Muscle of leg (tissue), 3 donors: ENCODE measurements at regions not wholly inside any gene's neighbourhood (a gene's known extent, or its start where the extent isn't known, plus 50 kb on each side); places are given as distances from the start of the nearest gene placed in this dataset.
"Not testable (repeated sequence)": the region's sequence is repeated elsewhere in the genome, so short reads cannot be mapped to it uniquely, and the experiment has no call there.

Experiments
- DNase-seq: peaks from one replicate; pipeline ENCODE4 v3.0.0; 2013
- H3K27ac ChIP-seq: one replicate; pipeline ENCODE4 v1.5.1; 2013; ENCODE audit warnings: mild to moderate bottlenecking, low read length, control low read depth
- H3K27me3 ChIP-seq: one replicate; pipeline ENCODE4 v1.6.1; 2013; ENCODE audit warnings: low read length; ENCODE audit not compliant: control insufficient read depth, insufficient read depth
- H3K36me3 ChIP-seq: one replicate; pipeline ENCODE4 v1.6.1; 2013; ENCODE audit warnings: low read length; ENCODE audit not compliant: control insufficient read depth, insufficient read depth
- H3K4me1 ChIP-seq: one replicate; pipeline ENCODE4 v1.6.1; 2013; ENCODE audit warnings: low read length; ENCODE audit not compliant: control insufficient read depth, insufficient read depth
- H3K4me3 ChIP-seq: one replicate; pipeline ENCODE4 v1.5.1; 2013; ENCODE audit warnings: low read length, control low read depth
- H3K9me3 ChIP-seq: replicated peaks from 2 replicates; pipeline ENCODE4 v1.6.1; 2013; ENCODE audit warnings: low read depth, low read length; ENCODE audit not compliant: control insufficient read depth
- WGBS: methylation state at CpG from one replicate; pipeline ENCODE4 v1.1.5; 2013; ENCODE audit warnings: missing lambda C conversion rate; ENCODE audit not compliant: insufficient coverage; 5-methylcytosine and 5-hydroxymethylcytosine counted together

DNA sequence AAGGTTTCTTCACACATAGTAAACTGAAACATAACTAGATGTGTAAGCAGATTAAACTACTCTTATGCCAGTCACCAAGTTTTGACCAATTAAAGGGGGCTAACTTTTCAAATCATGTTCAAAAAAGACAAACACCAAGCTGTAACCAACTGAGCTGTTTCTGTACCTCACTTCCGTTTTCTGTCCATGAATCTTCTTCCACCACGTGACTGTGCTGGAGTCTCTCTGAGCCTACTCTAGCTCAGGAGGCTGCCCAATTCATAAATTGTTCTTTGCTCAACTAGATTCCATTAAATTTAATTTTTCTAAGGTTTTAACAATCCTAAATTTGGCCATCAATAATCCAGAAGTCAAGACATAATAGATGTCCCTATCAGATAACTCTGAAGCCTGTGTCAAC, 229.4 kb downstream of the FNDC1 start:
- H3K27ac ChIP-seq: peak overlapping the region; percentile 93
- no peak for DNase-seq
- no peak overlapping the region for H3K4me3 ChIP-seq
- no peaks in the 10 kb centered on the region for H3K27me3 ChIP-seq
- peaks cover 2% of the 10 kb centered on the region for H3K9me3 ChIP-seq
- 69% methylated on average over 2 of the region's 2 CpGs for WGBS
- H3K4me1 ChIP-seq: peaks cover 36% of the 10 kb centered on the region
- no peaks in the 10 kb centered on the region for H3K36me3 ChIP-seq

DNA sequence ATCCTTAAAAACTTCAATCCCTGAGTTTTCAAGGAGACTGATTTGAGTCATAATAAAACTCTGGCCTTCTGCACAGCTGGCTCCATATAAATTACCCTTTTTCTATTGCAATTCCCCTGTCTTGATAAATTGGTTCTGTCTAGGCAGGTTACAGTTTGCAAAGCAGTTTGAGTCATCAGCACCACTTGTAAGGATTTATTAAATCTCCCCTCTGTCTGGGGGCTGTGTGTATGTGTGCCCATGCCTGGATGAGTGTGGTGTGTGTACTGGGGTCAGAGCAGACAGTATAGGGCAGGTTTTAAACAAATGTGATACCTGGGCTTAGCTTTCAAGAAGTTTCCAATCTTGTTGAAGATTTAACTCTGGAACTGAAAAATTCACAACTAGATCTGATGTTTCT, 228.6 kb downstream of the FNDC1 start:
- Histone ChIP-seq H3K36me3 (no peaks in the 10 kb centered on the region), H3K27ac (no peak overlapping the region), H3K27me3 (no peaks in the 10 kb centered on the region), H3K9me3 (peaks cover 2% of the 10 kb centered on the region), H3K4me3 (no peak overlapping the region), H3K4me1 (peaks cover 36% of the 10 kb centered on the region)
- no peak for DNase-seq

DNA sequence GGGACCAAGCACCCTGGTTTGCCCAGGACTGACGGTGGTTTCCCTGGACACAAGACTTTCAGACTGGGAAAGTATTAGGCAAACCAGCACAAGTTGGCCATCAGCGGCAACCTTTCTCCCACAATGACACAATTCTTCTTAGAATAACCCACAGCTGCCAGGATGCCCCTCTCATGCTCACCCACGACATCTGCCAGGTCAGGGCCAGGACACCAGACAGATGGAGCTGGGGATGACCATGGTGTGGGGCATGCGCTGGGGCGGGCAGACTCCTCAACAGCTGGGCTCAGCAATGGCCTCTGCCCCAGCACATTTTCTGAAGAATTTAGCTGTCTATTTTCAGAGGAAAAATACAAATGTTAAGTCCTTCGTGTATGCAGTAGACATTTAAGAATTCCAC, 226.4 kb downstream of the FNDC1 start:
- 87% methylated on average over 4 of the region's 6 CpGs for WGBS
- Histone ChIP-seq H3K36me3 (no peaks in the 10 kb centered on the region), H3K27ac (no peak overlapping the region), H3K4me3 (no peak overlapping the region), H3K4me1 (peaks cover 21% of the 10 kb centered on the region), H3K9me3 (peaks cover 2% of the 10 kb centered on the region), H3K27me3 (no peaks in the 10 kb centered on the region)
- DNase-seq: peak; percentile 76

DNA sequence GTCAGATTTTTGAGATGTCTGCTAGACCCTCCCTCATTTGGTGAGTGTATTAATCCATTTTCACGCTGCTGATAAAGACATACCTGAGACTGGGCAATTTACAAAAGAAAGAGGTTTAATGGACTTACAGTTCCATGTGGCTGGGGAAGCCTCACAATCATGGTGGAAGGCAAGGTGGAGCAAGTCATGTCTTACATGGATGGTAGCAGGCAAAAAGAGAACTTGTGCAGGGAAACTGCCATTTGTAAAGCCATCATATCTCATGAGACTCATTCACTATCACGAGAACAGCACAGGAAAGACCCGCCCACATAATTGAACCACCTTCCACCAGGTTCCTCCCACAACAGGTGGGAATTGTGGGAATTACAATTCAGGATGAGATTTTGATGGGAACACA, 223.5 kb downstream of the FNDC1 start:
- no CpG with 5 or more reads among the region's 3 CpGs for WGBS
- DNase-seq, H3K27ac ChIP-seq, H3K9me3 ChIP-seq, H3K4me3 ChIP-seq, H3K36me3 ChIP-seq, H3K27me3 ChIP-seq: not testable (repeated sequence)
- peaks cover 10% of the 10 kb centered on the region for H3K4me1 ChIP-seq

GRCh38 chr6:159390381-159390780, 221.2 kb downstream of the FNDC1 start:
- Histone ChIP-seq H3K27me3 (no peaks in the 10 kb centered on the region), H3K36me3 (no peaks in the 10 kb centered on the region), H3K27ac (peak overlapping the region; percentile 56), H3K4me3 (no peak overlapping the region), H3K4me1 (peaks cover 12% of the 10 kb centered on the region), H3K9me3 (peaks cover 2% of the 10 kb centered on the region)
- DNase-seq: peak; percentile 82
- WGBS: 17% methylated on average over 3 of the region's 3 CpGs

- no peak for DNase-seq
- Histone ChIP-seq H3K9me3 (peaks cover 2% of the 10 kb centered on the region), H3K27me3 (no peaks in the 10 kb centered on the region), H3K4me1 (peaks cover 10% of the 10 kb centered on the region), H3K36me3 (no peaks in the 10 kb centered on the region), H3K4me3 (no peak overlapping the region), H3K27ac (no peak overlapping the region)
- WGBS: 67% methylated on average over 1 of the region's 3 CpGs
Measured at GRCh38 chr6:159389695-159390094, 220.5 kb downstream of the FNDC1 start.

DNA sequence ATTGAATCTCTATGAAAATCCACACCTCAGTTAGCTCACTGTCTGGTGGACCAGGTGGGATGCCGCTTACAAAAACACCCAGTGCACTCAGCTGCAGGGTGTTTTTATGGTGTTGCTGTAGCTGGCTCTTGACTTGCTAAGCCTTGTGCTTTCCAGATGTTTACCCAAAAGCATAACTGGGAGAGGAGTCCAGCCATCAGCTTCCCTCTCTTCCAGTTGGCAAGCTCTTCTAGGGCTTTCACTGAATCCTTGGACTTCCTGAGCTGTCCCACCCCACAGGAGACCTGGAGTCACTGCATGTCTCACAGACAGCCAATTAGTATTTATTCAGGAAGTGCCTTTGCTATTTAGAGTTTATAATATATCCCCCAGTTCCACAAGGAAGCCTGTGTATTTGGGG, 210.9 kb downstream of the FNDC1 start:
- Histone ChIP-seq H3K9me3 (no peaks in the 10 kb centered on the region), H3K27ac (peak overlapping the region; percentile 11), H3K27me3 (no peaks in the 10 kb centered on the region), H3K4me3 (no peak overlapping the region), H3K4me1 (peaks cover 36% of the 10 kb centered on the region), H3K36me3 (no peaks in the 10 kb centered on the region)
- DNase-seq: peak; percentile 79
- no CpG with 5 or more reads among the region's 1 CpG for WGBS

GRCh38 chr6:159378411-159379328, 209.5 kb downstream of the FNDC1 start:
- DNase-seq: peak; percentile 92
- Histone ChIP-seq H3K27me3 (no peaks in the 10 kb centered on the region), H3K4me1 (peaks cover 36% of the 10 kb centered on the region), H3K36me3 (no peaks in the 10 kb centered on the region), H3K4me3 (no peak overlapping the region), H3K9me3 (no peaks in the 10 kb centered on the region), H3K27ac (peak overlapping the region; percentile 87)
- WGBS: 60% methylated on average over 1 of the region's 10 CpGs

GRCh38 chr6:159376516-159377158, 207.4 kb downstream of the FNDC1 start:
- WGBS: 54% methylated on average over 7 of the region's 9 CpGs
- Histone ChIP-seq H3K36me3 (no peaks in the 10 kb centered on the region), H3K4me1 (peaks cover 34% of the 10 kb centered on the region), H3K27ac (peak overlapping the region; percentile 78), H3K4me3 (no peak overlapping the region), H3K9me3 (peaks cover 2% of the 10 kb centered on the region), H3K27me3 (no peaks in the 10 kb centered on the region)
- DNase-seq: peak; percentile 91

GRCh38 chr6:159375014-159375413, 205.8 kb downstream of the FNDC1 start:
- peaks cover 13% of the 10 kb centered on the region for H3K9me3 ChIP-seq
- no peak overlapping the region for H3K27ac ChIP-seq
- H3K36me3 ChIP-seq: no peaks in the 10 kb centered on the region
- peaks cover 30% of the 10 kb centered on the region for H3K4me1 ChIP-seq
- DNase-seq: no peak
- WGBS: 96% methylated on average over 16 of the region's 19 CpGs
- H3K4me3 ChIP-seq: no peak overlapping the region
- no peaks in the 10 kb centered on the region for H3K27me3 ChIP-seq
